ENCODE measurements at regions not wholly inside any gene's neighbourhood (a gene's known extent, or its start where the extent isn't known, plus 50 kb on each side); places are given as distances from the start of the nearest gene placed in this dataset.

- intact Hi-C loops (cut with DNase I; ENCODE audit: low total_unique reads), result no loop called here
- no peak for TF ChIP-seq CTCF (IDR thresholded peaks at IDR 0.05)
- Histone ChIP-seq H3K27me3 (no peaks in the 10 kb centered on the region), H3K4me3 (no peak overlapping the region), H3K4me1 (no peaks in the 10 kb centered on the region), H3K9me3 (no peaks in the 10 kb centered on the region), H3K27ac (no peak overlapping the region), H3K36me3 (no peaks in the 10 kb centered on the region)
- DNase-seq, result no peak
Observed at GRCh38 chr7:49172639-49173038, 248.3 kb downstream of the CDC14C start.

GRCh38 chr7:49174396-49174795 is 250.0 kb downstream of the CDC14C start:
- DNase-seq, result no peak
- no peaks in the 10 kb centered on the region for H3K9me3 ChIP-seq
- H3K4me3 ChIP-seq, result no peak overlapping the region

GRCh38 chr7:49187543-49188268 is 263.4 kb downstream of the CDC14C start:
- Histone ChIP-seq H3K27me3 (no peaks in the 10 kb centered on the region), H3K9me3 (no peaks in the 10 kb centered on the region), H3K4me1 (no peaks in the 10 kb centered on the region), H3K36me3 (no peaks in the 10 kb centered on the region), H3K4me3 (no peak overlapping the region), H3K27ac (no peak overlapping the region)
- intact Hi-C loops (cut with DNase I; ENCODE audit: low total_unique reads), result no loop called here
- DNase-seq, result no peak
- no peak for TF ChIP-seq CTCF (IDR thresholded peaks at IDR 0.05)

More at GRCh38 chr7:49174396-49174795, 250.0 kb downstream of the CDC14C start:
- intact Hi-C loops (cut with DNase I; ENCODE audit: low total_unique reads), result no loop called here
- H3K27me3 ChIP-seq, result no peaks in the 10 kb centered on the region
- H3K36me3 ChIP-seq, result no peaks in the 10 kb centered on the region
- no peak for TF ChIP-seq CTCF (IDR thresholded peaks at IDR 0.05)
- H3K4me1 ChIP-seq, result no peaks in the 10 kb centered on the region
- H3K27ac ChIP-seq, result no peak overlapping the region

- intact Hi-C loops (cut with DNase I; ENCODE audit: low total_unique reads), result no loop called here
- no peaks in the 10 kb centered on the region for H3K36me3 ChIP-seq
- no peaks in the 10 kb centered on the region for H3K9me3 ChIP-seq
- no peaks in the 10 kb centered on the region for H3K4me1 ChIP-seq
- no peak overlapping the region for H3K27ac ChIP-seq
- no peak for DNase-seq
- no peaks in the 10 kb centered on the region for H3K27me3 ChIP-seq
- no peak overlapping the region for H3K4me3 ChIP-seq
- TF ChIP-seq CTCF (IDR thresholded peaks at IDR 0.05), result no peak
Observed at GRCh38 chr7:49228426-49229098, 304.2 kb downstream of the CDC14C start.

GRCh38 chr7:49229246-49229645 is 304.9 kb downstream of the CDC14C start:
- H3K27ac ChIP-seq, result no peak overlapping the region
- intact Hi-C loops (cut with DNase I; ENCODE audit: low total_unique reads), result no loop called here
- no peaks in the 10 kb centered on the region for H3K36me3 ChIP-seq
- H3K4me1 ChIP-seq, result no peaks in the 10 kb centered on the region
- no peak for TF ChIP-seq CTCF (IDR thresholded peaks at IDR 0.05)
- no peaks in the 10 kb centered on the region for H3K27me3 ChIP-seq
- no peak for DNase-seq
- no peaks in the 10 kb centered on the region for H3K9me3 ChIP-seq
- H3K4me3 ChIP-seq, result no peak overlapping the region

Data from tibial artery (tissue), 4 donors.